Heart right ventricle (tissue), 16 donors: ENCODE measurements at regions not wholly inside any gene's neighbourhood (a gene's known extent, or its start where the extent isn't known, plus 50 kb on each side); places are given as distances from the start of the nearest gene placed in this dataset.

Experiments used
- ATAC-seq, 8 donors: fragments of 200-7000 bp; cut with Tn5 transposase; one replicate each; pipeline ENCODE4 v1.9.1; 2020; ENCODE audit warnings: mild to moderate bottlenecking in 8 of 8, moderate library complexity in 8 of 8, moderate number of reproducible peaks in 1 of 8
- DNase-seq, 2 donors: peaks; one replicate each; pipeline ENCODE4 v3.0.0-alpha.2; 2020
- H3K27ac ChIP-seq, 10 donors: fragments of 200-600 bp; sonication (generic) in 2 of 10; one replicate each; pipeline versions ENCODE4 v1.5.0 to v1.8.0; 2020 to 2022; ENCODE audit warnings: mild to moderate bottlenecking in 3 of 10
- H3K27me3 ChIP-seq, 7 donors: fragments of 200-600 bp; one replicate each; pipeline ENCODE4 v1.8.0; 2021 to 2022; ENCODE audit warnings: mild to moderate bottlenecking in 2 of 7
- H3K36me3 ChIP-seq, 9 donors: fragments of 200-600 bp; sonication (generic) in 1 of 9; one replicate each; pipeline versions ENCODE4 v1.5.0 to v1.8.0; 2020 to 2022; ENCODE audit warnings: mild to moderate bottlenecking in 2 of 9
- H3K4me1 ChIP-seq, 9 donors: fragments of 200-600 bp; sonication (generic) in 1 of 9; one replicate each; pipeline versions ENCODE4 v1.5.0 to v1.8.0; 2020 to 2022; ENCODE audit warnings: mild to moderate bottlenecking in 4 of 9
- H3K4me3 ChIP-seq, 10 donors: fragments of 200-600 bp; sonication (generic) in 2 of 10; one replicate each; pipeline versions ENCODE4 v1.5.0 to v1.8.0; 2020 to 2022; ENCODE audit warnings: mild to moderate bottlenecking in 7 of 10, moderate library complexity in 2 of 10
- H3K9me3 ChIP-seq, 11 donors: fragments of 200-600 bp in 10 of 11; sonication (generic) in 2 of 11; one replicate each; pipeline versions ENCODE4 v1.5.0 to v1.8.0; 2013 to 2022; ENCODE audit warnings: mild to moderate bottlenecking in 2 of 11, control low read depth in 1 of 11, moderate library complexity in 1 of 11
- WGBS, 2 donors: extraction: QIAGEN DNeasy Blood & Tissue Kit; methylation state at CpG; one replicate each; pipeline ENCODE4 v1.1.7; 2013; ENCODE audit warnings: inconsistent platforms in 1 of 2; 5-methylcytosine and 5-hydroxymethylcytosine counted together
- intact Hi-C, 10 donors: fragments of 100-400 bp; cut with DNase I; formaldehyde crosslinking; loops; one replicate each; pipeline versions ENCODE4 v1.11.1 to v1.14.2; 2022
- TF ChIP-seq, protein P1 (sequence below), 9 donors: fragments of 200-600 bp; sonication (generic) in 2 of 9; IDR thresholded peaks; one replicate each; pipeline versions ENCODE4 v1.5.0 to v1.8.0; 2021 to 2022; ENCODE audit warnings: antibody characterized with exemption in 9 of 9, mild to moderate bottlenecking in 5 of 9, moderate library complexity in 1 of 9
- donor health status: Arrhythmogenic right ventricular cardiomyopathy.
- donor health status: ischemic (EF 13 %, LVEDD 7.1; RV severe dilation, severe dysfunction).
- donor health status: healthy with polysubstance abuse.
- donor health status: DM: no; HTN: yes; CAD: no.
- donor health status: DM: no; HTN: no; CAD: no.
- donor health status: ischemic (EF 25% LVEDD 6.9; RV normal size, moderate dysfunction).
- donor health status: ischemic (EF 25% LVEDD 5.7; RV mildly dilated, moderate dysfunction).
- donor health status: healthy.
- donor health status: DM: yes; HTN: yes; CAD: no.
- donor health status: Ischemic cardiomyopathy.
- donor health status: ischemic (EF 35%, LVEDD 5.7; RV mildly dilated, moderate dysfunction).
- donor health status: nonischemic (EF 11% LVEDD 7.7; RV severe dilation, severe dysfunction).
- donor health status: DM: yes; HTN: yes; CAD: no.
- donor health status: PGD.
- donor health status: ischemic (EF 29% LVEDD 5.4; RV normal size, mild dysfunction).
- donor health status: nonischemic (EF 23%, LVEDD 6.1; RV moderate dilation, normal function).

DNA sequence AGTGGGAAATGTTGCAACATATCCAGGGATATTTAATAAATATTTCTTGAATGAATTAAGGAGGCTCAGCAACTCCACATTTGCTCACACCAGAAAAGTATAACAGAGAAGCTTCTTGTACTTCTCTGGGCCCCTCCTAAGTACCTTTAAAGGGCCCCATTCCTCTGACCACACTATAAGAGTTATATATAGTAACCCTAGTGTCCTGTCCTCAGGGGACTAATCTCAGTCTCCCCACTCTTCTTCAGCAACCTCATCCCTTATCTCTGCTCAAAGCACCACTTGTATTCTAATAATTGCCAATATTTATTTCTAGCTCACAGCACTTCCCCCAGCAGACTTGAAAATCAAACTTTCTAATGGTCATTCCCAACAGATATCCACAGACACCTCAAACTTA lies 237.1 kb downstream of the GXYLT1 start:
- intact Hi-C loops, result no loop called here
- no peak overlapping the region for H3K4me3 ChIP-seq
- H3K27ac ChIP-seq, result no peak overlapping the region
- no peaks in the 10 kb centered on the region for H3K9me3 ChIP-seq
- peaks cover 0 to 13% (median 0%) of the 10 kb centered on the region in 9 donors for H3K4me1 ChIP-seq
- TF ChIP-seq, protein P1, sequence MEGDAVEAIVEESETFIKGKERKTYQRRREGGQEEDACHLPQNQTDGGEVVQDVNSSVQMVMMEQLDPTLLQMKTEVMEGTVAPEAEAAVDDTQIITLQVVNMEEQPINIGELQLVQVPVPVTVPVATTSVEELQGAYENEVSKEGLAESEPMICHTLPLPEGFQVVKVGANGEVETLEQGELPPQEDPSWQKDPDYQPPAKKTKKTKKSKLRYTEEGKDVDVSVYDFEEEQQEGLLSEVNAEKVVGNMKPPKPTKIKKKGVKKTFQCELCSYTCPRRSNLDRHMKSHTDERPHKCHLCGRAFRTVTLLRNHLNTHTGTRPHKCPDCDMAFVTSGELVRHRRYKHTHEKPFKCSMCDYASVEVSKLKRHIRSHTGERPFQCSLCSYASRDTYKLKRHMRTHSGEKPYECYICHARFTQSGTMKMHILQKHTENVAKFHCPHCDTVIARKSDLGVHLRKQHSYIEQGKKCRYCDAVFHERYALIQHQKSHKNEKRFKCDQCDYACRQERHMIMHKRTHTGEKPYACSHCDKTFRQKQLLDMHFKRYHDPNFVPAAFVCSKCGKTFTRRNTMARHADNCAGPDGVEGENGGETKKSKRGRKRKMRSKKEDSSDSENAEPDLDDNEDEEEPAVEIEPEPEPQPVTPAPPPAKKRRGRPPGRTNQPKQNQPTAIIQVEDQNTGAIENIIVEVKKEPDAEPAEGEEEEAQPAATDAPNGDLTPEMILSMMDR (IDR thresholded peaks at IDR 0.05), result no peak
- no peaks in the 10 kb centered on the region for H3K27me3 ChIP-seq
- peak in 1 of 8 donors; percentile 46 for ATAC-seq
- no peaks in the 10 kb centered on the region for H3K36me3 ChIP-seq
- no peak for DNase-seq

DNA sequence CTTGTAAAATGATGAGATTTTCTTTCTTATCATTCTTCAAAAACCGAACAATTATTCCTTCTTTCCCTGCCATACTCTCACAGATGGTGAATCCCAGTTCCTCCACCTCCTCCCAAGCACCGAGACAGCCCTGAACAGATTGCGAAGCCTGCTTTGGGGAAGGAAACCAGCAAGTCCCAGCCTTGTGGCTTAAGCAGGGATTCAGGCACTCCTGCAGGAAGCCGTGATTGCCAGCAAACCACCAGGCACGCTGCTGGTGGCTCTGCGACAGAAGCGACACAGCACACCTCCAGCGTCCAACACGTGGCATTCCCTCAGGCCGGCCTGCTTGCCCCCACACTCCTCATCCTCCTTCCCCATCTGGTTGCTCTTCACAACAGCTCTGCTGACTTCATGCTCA lies 237.7 kb downstream of the GXYLT1 start:
- intact Hi-C loops, result no loop called here
- WGBS, 2 donors, result 74 to 80% methylated on average over 10 of the region's 10 CpGs

DNA sequence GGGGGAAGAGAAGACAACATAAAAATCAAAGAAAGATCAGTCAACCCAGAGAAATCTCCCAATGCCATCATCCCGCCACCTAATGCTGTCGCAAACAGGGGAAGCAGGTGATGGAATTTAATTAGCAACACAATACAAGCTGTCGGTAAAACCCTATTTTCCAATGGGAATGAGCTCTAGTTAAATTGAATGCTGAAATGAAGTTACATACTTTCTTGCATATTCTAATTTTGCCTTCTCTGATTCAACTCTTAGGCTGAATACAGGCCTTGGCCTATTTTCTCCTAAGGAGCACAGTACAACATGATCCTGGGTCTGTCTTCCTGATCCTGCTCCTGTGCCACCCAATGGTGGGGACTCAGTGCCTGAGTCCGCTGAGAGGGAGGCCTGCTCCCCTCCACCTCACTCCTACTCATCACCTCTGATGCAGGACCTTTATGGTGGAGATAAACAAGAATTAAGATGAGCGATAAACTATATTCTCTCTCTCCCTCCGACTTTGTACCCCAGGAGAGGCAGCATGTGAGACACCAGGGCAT lies 238.8 kb downstream of the GXYLT1 start:
- no peaks in the 10 kb centered on the region for H3K27me3 ChIP-seq
- H3K4me1 ChIP-seq, result peaks cover 0 to 15% (median 0%) of the 10 kb centered on the region in 9 donors
- intact Hi-C loops, result no loop called here
- ATAC-seq, result no peak
- DNase-seq, result no peak
- WGBS, 2 donors, result 97 to 98% methylated on average over 6 of the region's 6 CpGs
- no peak overlapping the region for H3K4me3 ChIP-seq
- H3K27ac ChIP-seq, result no peak overlapping the region
- H3K9me3 ChIP-seq, result peaks cover 0 to 4% (median 0%) of the 10 kb centered on the region in 11 donors
- TF ChIP-seq, protein P1 (IDR thresholded peaks at IDR 0.05), result no peak
- no peaks in the 10 kb centered on the region for H3K36me3 ChIP-seq

More for the DNA sequence above, 237.7 kb downstream of the GXYLT1 start:
- Histone ChIP-seq H3K4me3 (no peak overlapping the region), H3K27ac (no peak overlapping the region), H3K4me1 (peaks cover 0 to 15% (median 0%) of the 10 kb centered on the region in 9 donors), H3K9me3 (peaks cover 0 to 4% (median 0%) of the 10 kb centered on the region in 11 donors), H3K27me3 (no peaks in the 10 kb centered on the region), H3K36me3 (no peaks in the 10 kb centered on the region)
- TF ChIP-seq, protein P1 (IDR thresholded peaks at IDR 0.05), result no peak
- DNase-seq, result no peak
- ATAC-seq, result peak in 1 of 8 donors; percentile 7

DNA sequence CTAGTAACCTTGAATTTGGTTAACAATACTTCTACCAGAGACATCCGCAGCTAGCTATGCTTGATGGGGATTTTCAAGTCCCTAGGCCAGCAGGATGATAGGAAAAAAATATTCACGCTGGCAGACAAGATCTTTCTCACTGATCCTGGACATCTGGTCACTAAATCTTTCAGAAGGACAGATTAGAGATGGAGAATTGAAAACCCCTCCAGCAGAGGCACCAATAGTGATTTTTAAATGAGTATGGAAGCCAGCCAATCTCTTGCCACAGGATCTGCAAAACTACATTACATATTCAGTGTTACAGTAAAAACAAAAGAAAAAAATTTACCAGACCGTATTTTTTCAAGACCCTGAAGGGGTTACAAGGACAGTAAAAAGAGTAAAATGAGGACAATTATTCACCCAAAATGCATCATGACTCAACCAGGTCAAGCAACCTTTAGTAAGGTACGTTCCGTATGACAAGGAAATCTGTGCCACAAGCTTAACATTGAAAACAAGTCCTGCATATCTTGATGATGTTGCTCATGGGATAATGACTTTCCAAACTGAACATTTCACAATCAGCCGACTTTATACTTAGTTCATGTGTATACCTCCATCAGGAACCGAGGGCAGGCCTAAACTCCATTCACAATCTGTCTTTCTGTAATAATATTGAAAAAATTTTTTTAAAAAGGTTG lies 239.5 kb downstream of the GXYLT1 start:
- Histone ChIP-seq H3K4me1 (peaks cover 0 to 15% (median 0%) of the 10 kb centered on the region in 9 donors), H3K27me3 (no peaks in the 10 kb centered on the region), H3K36me3 (no peaks in the 10 kb centered on the region), H3K27ac (no peak overlapping the region), H3K9me3 (peaks cover 0 to 4% (median 0%) of the 10 kb centered on the region in 11 donors), H3K4me3 (no peak overlapping the region)
- TF ChIP-seq, protein P1 (IDR thresholded peaks at IDR 0.05), result no peak
- intact Hi-C loops, result no loop called here
- 80 to 81% methylated on average over 7 of the region's 7 CpGs for WGBS, 2 donors
- DNase-seq (no peak), ATAC-seq (no peak)
